ENCODE measurements at regions not wholly inside any gene's neighbourhood (a gene's known extent, or its start where the extent isn't known, plus 50 kb on each side); places are given as distances from the start of the nearest gene placed in this dataset.

DNA sequence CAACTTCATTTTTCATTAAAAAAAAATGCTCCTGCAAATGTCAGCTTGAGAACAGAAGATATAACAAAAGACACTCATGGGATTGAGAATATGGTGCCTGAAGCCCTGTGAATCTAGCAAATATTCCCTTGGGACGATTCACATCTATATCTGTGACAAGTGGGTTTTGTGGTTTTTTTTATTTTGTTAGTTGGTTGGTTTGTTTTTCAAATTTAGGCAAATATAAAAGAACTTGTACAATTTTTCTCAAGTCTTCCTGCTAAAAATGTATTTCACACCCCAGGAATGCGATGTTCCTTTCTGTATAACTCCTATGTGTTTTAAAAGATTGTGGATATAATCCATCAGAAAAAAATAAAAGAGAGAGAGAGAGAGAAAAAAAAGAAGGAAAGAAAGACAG lies 1061.8 kb upstream of the ARRDC3 start:
- TF ChIP-seq SPI1 (IDR thresholded peaks at IDR 0.05; ENCODE audit: borderline replicate concordance, low read depth) (no peak), GABPA (IDR thresholded peaks at IDR 0.05; ENCODE audit: low read depth) (no peak), POLR2AphosphoS5 (IDR thresholded peaks at IDR 0.05; ENCODE audit: low read depth) (no peak)
- TF ChIP-seq, protein P1, sequence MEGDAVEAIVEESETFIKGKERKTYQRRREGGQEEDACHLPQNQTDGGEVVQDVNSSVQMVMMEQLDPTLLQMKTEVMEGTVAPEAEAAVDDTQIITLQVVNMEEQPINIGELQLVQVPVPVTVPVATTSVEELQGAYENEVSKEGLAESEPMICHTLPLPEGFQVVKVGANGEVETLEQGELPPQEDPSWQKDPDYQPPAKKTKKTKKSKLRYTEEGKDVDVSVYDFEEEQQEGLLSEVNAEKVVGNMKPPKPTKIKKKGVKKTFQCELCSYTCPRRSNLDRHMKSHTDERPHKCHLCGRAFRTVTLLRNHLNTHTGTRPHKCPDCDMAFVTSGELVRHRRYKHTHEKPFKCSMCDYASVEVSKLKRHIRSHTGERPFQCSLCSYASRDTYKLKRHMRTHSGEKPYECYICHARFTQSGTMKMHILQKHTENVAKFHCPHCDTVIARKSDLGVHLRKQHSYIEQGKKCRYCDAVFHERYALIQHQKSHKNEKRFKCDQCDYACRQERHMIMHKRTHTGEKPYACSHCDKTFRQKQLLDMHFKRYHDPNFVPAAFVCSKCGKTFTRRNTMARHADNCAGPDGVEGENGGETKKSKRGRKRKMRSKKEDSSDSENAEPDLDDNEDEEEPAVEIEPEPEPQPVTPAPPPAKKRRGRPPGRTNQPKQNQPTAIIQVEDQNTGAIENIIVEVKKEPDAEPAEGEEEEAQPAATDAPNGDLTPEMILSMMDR (IDR thresholded peaks at IDR 0.05; ENCODE audit: insufficient read depth, low read length), result no peak
- TF ChIP-seq, protein P2, sequence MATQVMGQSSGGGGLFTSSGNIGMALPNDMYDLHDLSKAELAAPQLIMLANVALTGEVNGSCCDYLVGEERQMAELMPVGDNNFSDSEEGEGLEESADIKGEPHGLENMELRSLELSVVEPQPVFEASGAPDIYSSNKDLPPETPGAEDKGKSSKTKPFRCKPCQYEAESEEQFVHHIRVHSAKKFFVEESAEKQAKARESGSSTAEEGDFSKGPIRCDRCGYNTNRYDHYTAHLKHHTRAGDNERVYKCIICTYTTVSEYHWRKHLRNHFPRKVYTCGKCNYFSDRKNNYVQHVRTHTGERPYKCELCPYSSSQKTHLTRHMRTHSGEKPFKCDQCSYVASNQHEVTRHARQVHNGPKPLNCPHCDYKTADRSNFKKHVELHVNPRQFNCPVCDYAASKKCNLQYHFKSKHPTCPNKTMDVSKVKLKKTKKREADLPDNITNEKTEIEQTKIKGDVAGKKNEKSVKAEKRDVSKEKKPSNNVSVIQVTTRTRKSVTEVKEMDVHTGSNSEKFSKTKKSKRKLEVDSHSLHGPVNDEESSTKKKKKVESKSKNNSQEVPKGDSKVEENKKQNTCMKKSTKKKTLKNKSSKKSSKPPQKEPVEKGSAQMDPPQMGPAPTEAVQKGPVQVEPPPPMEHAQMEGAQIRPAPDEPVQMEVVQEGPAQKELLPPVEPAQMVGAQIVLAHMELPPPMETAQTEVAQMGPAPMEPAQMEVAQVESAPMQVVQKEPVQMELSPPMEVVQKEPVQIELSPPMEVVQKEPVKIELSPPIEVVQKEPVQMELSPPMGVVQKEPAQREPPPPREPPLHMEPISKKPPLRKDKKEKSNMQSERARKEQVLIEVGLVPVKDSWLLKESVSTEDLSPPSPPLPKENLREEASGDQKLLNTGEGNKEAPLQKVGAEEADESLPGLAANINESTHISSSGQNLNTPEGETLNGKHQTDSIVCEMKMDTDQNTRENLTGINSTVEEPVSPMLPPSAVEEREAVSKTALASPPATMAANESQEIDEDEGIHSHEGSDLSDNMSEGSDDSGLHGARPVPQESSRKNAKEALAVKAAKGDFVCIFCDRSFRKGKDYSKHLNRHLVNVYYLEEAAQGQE (IDR thresholded peaks at IDR 0.05; ENCODE audit: insufficient replicate concordance, low read depth), result no peak
- no peak for DNase-seq (ENCODE audit: low read depth in 1 of 2, low spot score in 1 of 2)
- no peak overlapping the region for H3K27ac ChIP-seq (replicated peaks)
- no peaks in the 10 kb centered on the region for H3K27me3 ChIP-seq (ENCODE audit: insufficient read depth, poor library complexity, severe bottlenecking)
- H3K4me3 ChIP-seq (replicated peaks; ENCODE audit: insufficient read depth, low read length), result no peak overlapping the region

DNA sequence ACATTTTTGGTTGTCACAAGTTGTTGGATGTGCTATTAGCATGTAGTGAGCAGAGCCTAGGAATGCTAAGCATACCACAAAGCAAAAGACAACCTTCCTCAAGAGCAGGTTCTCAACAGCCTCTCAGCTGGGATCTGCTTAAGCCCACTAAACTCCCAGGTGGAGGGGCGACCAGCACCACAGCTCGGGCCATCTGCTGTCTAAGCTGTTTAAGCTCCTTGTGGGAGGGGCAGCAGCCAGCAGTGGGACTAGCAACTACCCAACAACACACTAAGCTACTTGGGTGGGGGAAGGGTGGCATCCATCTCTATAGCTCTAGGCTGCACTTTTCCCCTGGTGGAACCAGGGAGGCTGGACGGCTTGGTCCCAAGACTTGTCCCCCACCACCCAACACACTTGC lies 1052.7 kb upstream of the ARRDC3 start:
- Histone ChIP-seq H3K27me3 (ENCODE audit: insufficient read depth, poor library complexity, severe bottlenecking) (no peaks in the 10 kb centered on the region), H3K27ac (replicated peaks) (no peak overlapping the region), H3K4me3 (replicated peaks; ENCODE audit: insufficient read depth, low read length) (no peak overlapping the region)
- no peak for DNase-seq (ENCODE audit: low read depth in 1 of 2, low spot score in 1 of 2)
- TF ChIP-seq POLR2AphosphoS5 (IDR thresholded peaks at IDR 0.05; ENCODE audit: low read depth) (no peak), GABPA (IDR thresholded peaks at IDR 0.05; ENCODE audit: low read depth) (no peak), SPI1 (IDR thresholded peaks at IDR 0.05; ENCODE audit: borderline replicate concordance, low read depth) (no peak)
- TF ChIP-seq, protein P1 (IDR thresholded peaks at IDR 0.05; ENCODE audit: insufficient read depth, low read length), result no peak
- TF ChIP-seq, protein P2 (IDR thresholded peaks at IDR 0.05; ENCODE audit: insufficient replicate concordance, low read depth), result no peak

GRCh38 chr5:92429646-92430045 lies 1046.5 kb upstream of the ARRDC3 start:
- H3K27me3 ChIP-seq (ENCODE audit: insufficient read depth, poor library complexity, severe bottlenecking), result no peaks in the 10 kb centered on the region
- H3K4me3 ChIP-seq (replicated peaks; ENCODE audit: insufficient read depth, low read length), result no peak overlapping the region
- no peak overlapping the region for H3K27ac ChIP-seq (replicated peaks)
- TF ChIP-seq POLR2AphosphoS5 (IDR thresholded peaks at IDR 0.05; ENCODE audit: low read depth) (no peak), SPI1 (IDR thresholded peaks at IDR 0.05; ENCODE audit: borderline replicate concordance, low read depth) (no peak), GABPA (IDR thresholded peaks at IDR 0.05; ENCODE audit: low read depth) (no peak)
- TF ChIP-seq, protein P1 (IDR thresholded peaks at IDR 0.05; ENCODE audit: insufficient read depth, low read length), result no peak
- TF ChIP-seq, protein P2 (IDR thresholded peaks at IDR 0.05; ENCODE audit: insufficient replicate concordance, low read depth), result no peak
- no peak for DNase-seq (ENCODE audit: low read depth in 1 of 2, low spot score in 1 of 2)

All from HL-60 (cell line).